Upper lobe of left lung (tissue), 4 donors: ENCODE measurements at regions not wholly inside any gene's neighbourhood (a gene's known extent, or its start where the extent isn't known, plus 50 kb on each side); places are given as distances from the start of the nearest gene placed in this dataset.

ENCODE experiments used
- CTCF ChIP-seq, 6 experiments: fragments of 450-650 bp in 4 of 6; fragments of 200-600 bp in 2 of 6; sonication (generic) in 2 of 6; IDR thresholded peaks; one replicate each; pipeline ENCODE4 v1.5.1; 2016 to 2019; ENCODE audit warnings: antibody characterized with exemption in 6 of 6
- EP300 ChIP-seq, 4 donors: sonication (generic); formaldehyde crosslinking; IDR thresholded peaks; one replicate each; pipeline ENCODE4 v1.5.1; 2017; ENCODE audit warnings: antibody characterized with exemption in 4 of 4, control low read depth in 2 of 4
- POLR2A ChIP-seq, 4 donors: fragments of 450-650 bp; IDR thresholded peaks; one replicate each; pipeline ENCODE4 v1.5.1; 2016 to 2017; ENCODE audit warnings: antibody characterized with exemption in 4 of 4, mild to moderate bottlenecking in 2 of 4
- POLR2AphosphoS5 ChIP-seq, 2 donors: sonication (generic); formaldehyde crosslinking; IDR thresholded peaks; one replicate each; pipeline ENCODE4 v1.5.1; 2017; ENCODE audit warnings: antibody characterized with exemption in 2 of 2

- TF ChIP-seq CTCF (IDR thresholded peaks at IDR 0.05) (no peak), POLR2AphosphoS5 (IDR thresholded peaks at IDR 0.05) (no peak), EP300 (IDR thresholded peaks at IDR 0.05) (no peak), POLR2A (IDR thresholded peaks at IDR 0.05) (no peak)
These were observed 554.3 kb upstream of the MIS18BP1 start for GRCh38 chr14:45807178-45807899.
